ENCODE measurements at regions not wholly inside any gene's neighbourhood (a gene's known extent, or its start where the extent isn't known, plus 50 kb on each side); places are given as distances from the start of the nearest gene placed in this dataset.

DNA sequence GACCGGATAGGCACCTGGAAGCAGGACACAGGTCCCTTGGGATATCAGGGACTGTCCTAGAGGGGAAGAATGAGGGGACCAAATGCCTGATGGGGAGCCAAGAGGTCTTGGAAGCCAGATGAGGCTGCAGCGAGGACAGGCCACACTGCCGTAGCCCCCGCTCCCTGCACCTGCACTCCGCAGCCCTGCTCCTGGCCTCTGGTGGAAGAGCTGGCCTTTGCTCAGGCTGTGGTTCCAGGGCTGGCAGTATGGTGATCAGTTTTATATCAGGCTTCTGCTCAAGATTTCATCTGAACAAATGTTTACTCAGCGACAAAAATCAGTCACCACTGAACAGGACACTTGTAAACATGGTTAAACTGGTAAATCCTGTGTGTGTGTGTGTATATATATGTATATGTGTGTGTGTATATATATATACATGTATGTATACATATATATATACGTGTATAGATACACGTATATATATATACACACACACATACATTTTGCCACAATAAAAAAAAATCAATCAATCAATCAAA is 52.5 kb upstream of the TAF1B start:
- TF ChIP-seq CTCF (conservative IDR thresholded peaks at IDR 0.05; ENCODE audit: low read depth, low read length) (no peak), EZH2 (IDR thresholded peaks at IDR 0.05; ENCODE audit: borderline replicate concordance, low read depth, low read length, poor library complexity, severe bottlenecking) (no peak)

All from A673 (cell line).